HepG2 (cell line): ENCODE measurements at regions not wholly inside any gene's neighbourhood (a gene's known extent, or its start where the extent isn't known, plus 50 kb on each side); places are given as distances from the start of the nearest gene placed in this dataset.

Experiments
- CAMTA2 ChIP-seq: sonication (generic); formaldehyde crosslinking; IDR thresholded peaks from 2 replicates; pipeline ENCODE4 v1.4.0; 2020; ENCODE audit warnings: mild to moderate bottlenecking, missing genetic modification reagents, borderline replicate concordance
- ESRRA ChIP-seq: sonication (generic); formaldehyde crosslinking; IDR thresholded peaks from 2 replicates; pipeline ENCODE4 v1.5.1; 2020; ENCODE audit warnings: mild to moderate bottlenecking, low read depth, missing genetic modification reagents
- MTA3 ChIP-seq: sonication (generic); formaldehyde crosslinking; IDR thresholded peaks from 2 replicates; pipeline ENCODE4 v1.4.0; 2020; ENCODE audit warnings: missing genetic modification reagents
- NFRKB ChIP-seq: fragments of 450-650 bp; IDR thresholded peaks from 2 replicates; pipeline ENCODE4 v1.6.1; 2017
- RAD21 ChIP-seq: fragments of 450-650 bp; formaldehyde crosslinking; IDR thresholded peaks from 2 replicates; pipeline ENCODE4 v1.5.0; 2020; ENCODE audit warnings: mild to moderate bottlenecking
- TBP ChIP-seq: sonication (generic); formaldehyde crosslinking; IDR thresholded peaks from 2 replicates; pipeline ENCODE4 v1.5.0; 2020; ENCODE audit warnings: missing genetic modification reagents
- ZFY ChIP-seq: sonication (generic); formaldehyde crosslinking; IDR thresholded peaks from 2 replicates; pipeline ENCODE4 v1.4.0; 2020; ENCODE audit warnings: missing genetic modification reagents
- TF ChIP-seq, protein P1 (sequence below): sonication (generic); formaldehyde crosslinking; IDR thresholded peaks from 2 replicates; pipeline ENCODE4 v1.5.0; 2020; ENCODE audit warnings: mild to moderate bottlenecking, missing genetic modification reagents, moderate library complexity

DNA sequence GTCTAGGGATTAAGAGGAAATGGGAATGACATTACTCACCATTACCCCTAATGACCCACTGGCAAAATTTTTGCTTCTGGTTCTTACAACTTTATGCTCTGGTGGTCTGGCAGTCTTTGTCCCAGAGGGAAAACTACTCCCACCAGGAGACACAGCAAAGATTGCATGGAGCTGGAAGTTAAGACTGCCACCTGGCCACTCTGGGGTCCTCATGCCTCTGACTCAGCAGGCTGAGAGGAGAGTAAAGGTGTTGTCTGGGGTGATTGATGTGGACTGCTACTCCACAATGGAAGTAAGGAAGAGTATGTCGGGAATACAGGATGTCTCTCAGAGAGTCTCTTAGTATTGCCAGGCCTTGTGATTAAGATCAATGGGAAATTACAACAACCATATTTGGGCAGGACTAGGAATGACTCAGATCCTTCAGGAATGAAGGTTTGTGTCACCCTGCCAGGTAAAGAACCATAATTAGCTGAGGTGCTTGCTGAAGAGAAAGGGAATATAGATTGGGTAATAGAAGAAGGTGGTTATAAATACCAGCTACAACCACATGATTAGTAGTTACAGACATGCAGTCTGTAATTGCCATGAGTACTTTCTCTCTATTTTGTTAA, 215.5 kb downstream of the GPAT3 start:
- TF ChIP-seq, protein P1, sequence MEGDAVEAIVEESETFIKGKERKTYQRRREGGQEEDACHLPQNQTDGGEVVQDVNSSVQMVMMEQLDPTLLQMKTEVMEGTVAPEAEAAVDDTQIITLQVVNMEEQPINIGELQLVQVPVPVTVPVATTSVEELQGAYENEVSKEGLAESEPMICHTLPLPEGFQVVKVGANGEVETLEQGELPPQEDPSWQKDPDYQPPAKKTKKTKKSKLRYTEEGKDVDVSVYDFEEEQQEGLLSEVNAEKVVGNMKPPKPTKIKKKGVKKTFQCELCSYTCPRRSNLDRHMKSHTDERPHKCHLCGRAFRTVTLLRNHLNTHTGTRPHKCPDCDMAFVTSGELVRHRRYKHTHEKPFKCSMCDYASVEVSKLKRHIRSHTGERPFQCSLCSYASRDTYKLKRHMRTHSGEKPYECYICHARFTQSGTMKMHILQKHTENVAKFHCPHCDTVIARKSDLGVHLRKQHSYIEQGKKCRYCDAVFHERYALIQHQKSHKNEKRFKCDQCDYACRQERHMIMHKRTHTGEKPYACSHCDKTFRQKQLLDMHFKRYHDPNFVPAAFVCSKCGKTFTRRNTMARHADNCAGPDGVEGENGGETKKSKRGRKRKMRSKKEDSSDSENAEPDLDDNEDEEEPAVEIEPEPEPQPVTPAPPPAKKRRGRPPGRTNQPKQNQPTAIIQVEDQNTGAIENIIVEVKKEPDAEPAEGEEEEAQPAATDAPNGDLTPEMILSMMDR (CRISPR knock-in tag) = no peak
- TF ChIP-seq RAD21 (CRISPR knock-in tag) (no peak), NFRKB (no peak), ESRRA (CRISPR knock-in tag) (no peak), TBP (CRISPR knock-in tag) (no peak), ZFY (no peak), MTA3 (CRISPR knock-in tag) (no peak), CAMTA2 (CRISPR knock-in tag) (no peak)
